ENCODE measurements at regions not wholly inside any gene's neighbourhood (a gene's known extent, or its start where the extent isn't known, plus 50 kb on each side); places are given as distances from the start of the nearest gene placed in this dataset.
A peak's percentile ranks its signal among the peaks of the same experiment; 100 is the strongest.
"Not testable (repeated sequence)": the region's sequence is repeated elsewhere in the genome, so short reads cannot be mapped to it uniquely, and the experiment has no call there.

GRCh38 chr6:111925296-111925695 is 52.0 kb upstream of the FYN start:
- no peak for DNase-seq (ENCODE audit: low read depth)

- DNase-seq (ENCODE audit: low read depth): no peak
Measured at GRCh38 chr6:111926731-111927302, 53.6 kb upstream of the FYN start.

- DNase-seq (ENCODE audit: low read depth): no peak
Measured at GRCh38 chr6:111927321-111927720, 54.1 kb upstream of the FYN start.

- no peak for DNase-seq (ENCODE audit: low read depth)
Measured at GRCh38 chr6:111928139-111928538, 54.9 kb upstream of the FYN start.

- DNase-seq (ENCODE audit: low read depth): not testable (repeated sequence)
Measured at GRCh38 chr6:111934611-111935010, 61.4 kb upstream of the FYN start.

GRCh38 chr6:111936718-111937117 is 63.5 kb upstream of the FYN start:
- no peak for DNase-seq (ENCODE audit: low read depth)

- DNase-seq (ENCODE audit: low read depth): peak; percentile 70
Measured at GRCh38 chr6:111938710-111939109, 65.5 kb upstream of the FYN start.

- peak; percentile 7 for DNase-seq (ENCODE audit: low read depth)
Measured at GRCh38 chr6:111939902-111940301, 66.7 kb upstream of the FYN start.

- DNase-seq (ENCODE audit: low read depth): no peak
Measured at GRCh38 chr6:111940801-111941200, 67.5 kb upstream of the FYN start.

- peak; percentile 65 for DNase-seq (ENCODE audit: low read depth)
Measured at GRCh38 chr6:111941686-111942330, 68.6 kb upstream of the FYN start.

GRCh38 chr6:111942561-111942960 is 69.3 kb upstream of the FYN start:
- DNase-seq (ENCODE audit: low read depth): no peak

- no peak for DNase-seq (ENCODE audit: low read depth)
Measured at GRCh38 chr6:111943266-111943665, 70.0 kb upstream of the FYN start.

- no peak for DNase-seq (ENCODE audit: low read depth)
Measured at GRCh38 chr6:111943726-111944125, 70.5 kb upstream of the FYN start.

GRCh38 chr6:111944541-111944940 is 71.3 kb upstream of the FYN start:
- DNase-seq (ENCODE audit: low read depth): peak; percentile 57

GRCh38 chr6:111949546-111949945 is 76.3 kb upstream of the FYN start:
- DNase-seq (ENCODE audit: low read depth): no peak

GRCh38 chr6:111949984-111950383 is 76.7 kb upstream of the FYN start:
- not testable (repeated sequence) for DNase-seq (ENCODE audit: low read depth)

GRCh38 chr6:111950661-111951496 is 77.6 kb upstream of the FYN start:
- DNase-seq (ENCODE audit: low read depth): peak; percentile 68

GRCh38 chr6:111951497-111952085 is 78.3 kb upstream of the FYN start:
- DNase-seq (ENCODE audit: low read depth): no peak

GRCh38 chr6:111952274-111952673 is 79.0 kb upstream of the FYN start:
- no peak for DNase-seq (ENCODE audit: low read depth)

GRCh38 chr6:111952821-111953540 is 79.7 kb upstream of the FYN start:
- DNase-seq (ENCODE audit: low read depth): peak; percentile 51

- no peak for DNase-seq (ENCODE audit: low read depth)
Measured at GRCh38 chr6:111956098-111956497, 82.8 kb upstream of the FYN start.
